GM23338 (cell line): ENCODE measurements at regions not wholly inside any gene's neighbourhood (a gene's known extent, or its start where the extent isn't known, plus 50 kb on each side); places are given as distances from the start of the nearest gene placed in this dataset.

Experiments
- ATAC-seq: fragments of 200-7000 bp; cut with Tn5 transposase; 3 replicates; pipeline ENCODE4 v1.9.1; 2020
- DNase-seq: peaks from one replicate; pipeline ENCODE4 v3.0.0-alpha.2; 2015; ENCODE audit warnings: low spot score
- H2AFZ ChIP-seq: fragments of 200-600 bp; sonication (generic); 2 replicates; pipeline ENCODE4 v1.8.0; 2016; ENCODE audit warnings: antibody characterized with exemption, mild to moderate bottlenecking, moderate library complexity
- H3F3A ChIP-seq: fragments of 200-600 bp; sonication (generic); replicated peaks from 2 replicates; pipeline ENCODE4 v1.8.0; 2017; ENCODE audit warnings: antibody characterized with exemption, mixed run types, low read depth
- H3K27ac ChIP-seq: fragments of 200-600 bp; sonication (generic); 2 replicates; pipeline ENCODE4 v1.6.1; 2016; ENCODE audit warnings: low read depth
- H3K27me3 ChIP-seq: fragments of 200-600 bp; sonication (generic); 2 replicates; pipeline ENCODE4 v1.8.0; 2016; ENCODE audit warnings: mild to moderate bottlenecking, mixed run types, moderate library complexity; ENCODE audit not compliant: insufficient read depth
- H3K36me3 ChIP-seq: fragments of 200-600 bp; sonication (generic); 2 replicates; pipeline ENCODE4 v1.8.0; 2016; ENCODE audit warnings: mild to moderate bottlenecking; ENCODE audit not compliant: insufficient read depth
- H3K4me1 ChIP-seq: fragments of 200-600 bp; sonication (generic); 2 replicates; pipeline ENCODE4 v1.8.0; 2016; ENCODE audit warnings: mild to moderate bottlenecking, moderate library complexity; ENCODE audit not compliant: insufficient read depth
- H3K4me2 ChIP-seq: fragments of 200-600 bp; sonication (generic); 2 replicates; pipeline ENCODE4 v1.7.1; 2017; ENCODE audit warnings: mixed run types
- H3K4me3 ChIP-seq: fragments of 200-600 bp; sonication (generic); 2 replicates; pipeline ENCODE4 v1.6.1; 2016; ENCODE audit warnings: mixed run types
- H3K79me2 ChIP-seq: fragments of 200-600 bp; sonication (generic); replicated peaks from 2 replicates; pipeline ENCODE4 v1.8.0; 2017; ENCODE audit warnings: mild to moderate bottlenecking; ENCODE audit not compliant: insufficient read depth
- H3K9me2 ChIP-seq: fragments of 200-600 bp; sonication (generic); 2 replicates; pipeline ENCODE4 v1.8.0; 2017; ENCODE audit not compliant: insufficient read depth
- H4K20me1 ChIP-seq: fragments of 200-600 bp; sonication (generic); replicated peaks from 2 replicates; pipeline ENCODE4 v1.8.0; 2017; ENCODE audit warnings: mild to moderate bottlenecking; ENCODE audit not compliant: insufficient read depth
- H3K27ac Mint-ChIP-seq: 2 replicates; pipeline ENCODE4 v1.8.0; 2020; ENCODE audit warnings: inconsistent platforms, mild to moderate bottlenecking, moderate library complexity, mixed read lengths
- H3K27me3 Mint-ChIP-seq: 3 replicates; pipeline ENCODE4 v1.8.0; 2022; ENCODE audit warnings: low read depth, mild to moderate bottlenecking, moderate library complexity, mixed read lengths, inconsistent platforms; ENCODE audit not compliant: insufficient read depth, poor library complexity
- H3K36me3 Mint-ChIP-seq: 3 replicates; pipeline ENCODE4 v1.8.0; 2021; ENCODE audit warnings: low read depth, mild to moderate bottlenecking, inconsistent platforms, moderate library complexity, mixed read lengths
- H3K4me1 Mint-ChIP-seq: 3 replicates; pipeline ENCODE4 v1.8.0; 2020; ENCODE audit warnings: mild to moderate bottlenecking, inconsistent platforms, mixed read lengths
- H3K4me3 Mint-ChIP-seq: 3 replicates; pipeline ENCODE4 v1.8.0; 2021; ENCODE audit warnings: moderate library complexity, mild to moderate bottlenecking, inconsistent platforms, mixed read lengths
- H3K9me3 Mint-ChIP-seq: 3 replicates; pipeline ENCODE4 v1.8.0; 2020; ENCODE audit warnings: moderate library complexity, mild to moderate bottlenecking, inconsistent platforms, mixed read lengths
- EZH2 ChIP-seq: fragments of 200-600 bp; sonication (generic); IDR thresholded peaks from one replicate; pipeline ENCODE4 v1.8.0; 2017; ENCODE audit warnings: antibody characterized with exemption, mild to moderate bottlenecking, low read depth; ENCODE audit not compliant: unreplicated experiment
- EZH2phosphoT487 ChIP-seq: fragments of 200-600 bp; sonication (generic); IDR thresholded peaks from one replicate; pipeline ENCODE4 v1.8.1; 2018; ENCODE audit warnings: antibody characterized with exemption; ENCODE audit not compliant: unreplicated experiment
- JUNB ChIP-seq: IDR thresholded peaks from one replicate; pipeline ENCODE4 v1.6.1; 2016; ENCODE audit warnings: antibody characterized with exemption; ENCODE audit not compliant: unreplicated experiment
- NANOG ChIP-seq: IDR thresholded peaks from 2 replicates; pipeline ENCODE4 v1.6.1; 2016; ENCODE audit warnings: antibody characterized with exemption, borderline replicate concordance
- POLR2AphosphoS5 ChIP-seq: IDR thresholded peaks from 2 replicates; pipeline ENCODE4 v1.6.1; 2016; ENCODE audit warnings: antibody characterized with exemption, low read depth
- STAT1 ChIP-seq: IDR thresholded peaks from one replicate; pipeline ENCODE4 v1.6.1; 2016; ENCODE audit warnings: antibody characterized with exemption; ENCODE audit not compliant: unreplicated experiment
- ZNF114 ChIP-seq: fragments of 250-450 bp; sonication (Bioruptor Pico); IDR thresholded peaks from 2 replicates; pipeline ENCODE4 v1.5.0; 2020; ENCODE audit warnings: mild to moderate bottlenecking, moderate library complexity
- TF ChIP-seq, protein P1 (sequence below): IDR thresholded peaks from one replicate; pipeline ENCODE4 v1.6.1; 2018; ENCODE audit warnings: antibody characterized with exemption; ENCODE audit not compliant: unreplicated experiment
- TF ChIP-seq, protein P2 (sequence below): fragments of 250-450 bp; sonication (Bioruptor Pico); IDR thresholded peaks from 2 replicates; pipeline ENCODE4 v1.5.0; 2020; ENCODE audit warnings: mild to moderate bottlenecking, moderate library complexity

DNA sequence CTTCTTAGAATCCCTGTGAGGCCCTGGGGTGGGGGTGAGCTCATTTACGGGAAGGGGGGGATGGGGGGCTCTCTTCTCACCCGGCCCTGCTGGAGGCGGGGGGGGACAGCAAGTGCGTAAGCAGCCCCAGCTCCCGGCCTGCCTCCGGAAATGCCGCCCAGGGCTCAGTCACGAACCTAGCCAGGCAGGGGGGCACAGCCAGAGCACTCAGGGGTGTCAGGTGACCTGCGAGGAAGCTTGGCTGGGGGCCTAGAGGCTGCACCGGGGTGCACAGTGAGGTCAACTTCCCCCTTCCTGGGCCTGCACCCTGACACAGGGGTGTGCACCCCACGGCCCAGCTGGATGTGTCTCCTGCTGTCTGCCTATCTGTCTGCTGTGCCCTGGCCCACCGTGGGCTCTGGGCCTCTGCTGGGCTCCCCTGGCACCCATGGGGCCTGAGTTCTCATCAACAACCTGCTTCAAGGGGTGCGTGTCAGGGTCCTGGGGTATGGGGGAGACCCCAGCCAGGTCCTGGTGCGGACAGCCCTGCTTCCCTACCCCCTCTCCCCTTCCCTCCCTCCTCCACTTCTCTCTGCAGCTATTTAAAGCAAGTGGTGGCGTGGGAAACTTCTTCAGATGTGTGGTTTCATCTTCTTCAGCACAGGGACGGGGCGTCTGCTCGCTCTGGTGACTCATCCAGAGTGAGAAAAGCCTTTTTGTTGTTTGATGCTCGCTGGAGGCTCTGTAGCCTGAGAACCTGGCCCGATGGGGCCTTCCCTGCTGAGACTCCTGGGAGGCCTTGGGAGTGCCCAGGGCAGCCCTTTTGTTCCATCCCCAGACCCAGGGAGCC lies 92.5 kb upstream of the RUNX3 start:
- no peak overlapping the region; the same call in 1 of the 2 replicates for H3K27ac Mint-ChIP-seq
- H3K4me3 ChIP-seq: no peak overlapping the region
- no peaks in the 10 kb centered on the region for H3K9me2 ChIP-seq
- no peak overlapping the region; the same call in 1 of the 2 replicates for H2AFZ ChIP-seq
- H3K79me2 ChIP-seq: no peaks in the 10 kb centered on the region
- H3K36me3 ChIP-seq: no peaks in the 10 kb centered on the region
- no peak for TF ChIP-seq JUNB
- TF ChIP-seq POLR2AphosphoS5: no peak
- TF ChIP-seq, protein P1, sequence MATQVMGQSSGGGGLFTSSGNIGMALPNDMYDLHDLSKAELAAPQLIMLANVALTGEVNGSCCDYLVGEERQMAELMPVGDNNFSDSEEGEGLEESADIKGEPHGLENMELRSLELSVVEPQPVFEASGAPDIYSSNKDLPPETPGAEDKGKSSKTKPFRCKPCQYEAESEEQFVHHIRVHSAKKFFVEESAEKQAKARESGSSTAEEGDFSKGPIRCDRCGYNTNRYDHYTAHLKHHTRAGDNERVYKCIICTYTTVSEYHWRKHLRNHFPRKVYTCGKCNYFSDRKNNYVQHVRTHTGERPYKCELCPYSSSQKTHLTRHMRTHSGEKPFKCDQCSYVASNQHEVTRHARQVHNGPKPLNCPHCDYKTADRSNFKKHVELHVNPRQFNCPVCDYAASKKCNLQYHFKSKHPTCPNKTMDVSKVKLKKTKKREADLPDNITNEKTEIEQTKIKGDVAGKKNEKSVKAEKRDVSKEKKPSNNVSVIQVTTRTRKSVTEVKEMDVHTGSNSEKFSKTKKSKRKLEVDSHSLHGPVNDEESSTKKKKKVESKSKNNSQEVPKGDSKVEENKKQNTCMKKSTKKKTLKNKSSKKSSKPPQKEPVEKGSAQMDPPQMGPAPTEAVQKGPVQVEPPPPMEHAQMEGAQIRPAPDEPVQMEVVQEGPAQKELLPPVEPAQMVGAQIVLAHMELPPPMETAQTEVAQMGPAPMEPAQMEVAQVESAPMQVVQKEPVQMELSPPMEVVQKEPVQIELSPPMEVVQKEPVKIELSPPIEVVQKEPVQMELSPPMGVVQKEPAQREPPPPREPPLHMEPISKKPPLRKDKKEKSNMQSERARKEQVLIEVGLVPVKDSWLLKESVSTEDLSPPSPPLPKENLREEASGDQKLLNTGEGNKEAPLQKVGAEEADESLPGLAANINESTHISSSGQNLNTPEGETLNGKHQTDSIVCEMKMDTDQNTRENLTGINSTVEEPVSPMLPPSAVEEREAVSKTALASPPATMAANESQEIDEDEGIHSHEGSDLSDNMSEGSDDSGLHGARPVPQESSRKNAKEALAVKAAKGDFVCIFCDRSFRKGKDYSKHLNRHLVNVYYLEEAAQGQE: no peak
- TF ChIP-seq STAT1: no peak
- no peak for TF ChIP-seq EZH2phosphoT487
- no peak for TF ChIP-seq NANOG
- TF ChIP-seq ZNF114 (CRISPR knock-in tag): no peak
- TF ChIP-seq, protein P2, sequence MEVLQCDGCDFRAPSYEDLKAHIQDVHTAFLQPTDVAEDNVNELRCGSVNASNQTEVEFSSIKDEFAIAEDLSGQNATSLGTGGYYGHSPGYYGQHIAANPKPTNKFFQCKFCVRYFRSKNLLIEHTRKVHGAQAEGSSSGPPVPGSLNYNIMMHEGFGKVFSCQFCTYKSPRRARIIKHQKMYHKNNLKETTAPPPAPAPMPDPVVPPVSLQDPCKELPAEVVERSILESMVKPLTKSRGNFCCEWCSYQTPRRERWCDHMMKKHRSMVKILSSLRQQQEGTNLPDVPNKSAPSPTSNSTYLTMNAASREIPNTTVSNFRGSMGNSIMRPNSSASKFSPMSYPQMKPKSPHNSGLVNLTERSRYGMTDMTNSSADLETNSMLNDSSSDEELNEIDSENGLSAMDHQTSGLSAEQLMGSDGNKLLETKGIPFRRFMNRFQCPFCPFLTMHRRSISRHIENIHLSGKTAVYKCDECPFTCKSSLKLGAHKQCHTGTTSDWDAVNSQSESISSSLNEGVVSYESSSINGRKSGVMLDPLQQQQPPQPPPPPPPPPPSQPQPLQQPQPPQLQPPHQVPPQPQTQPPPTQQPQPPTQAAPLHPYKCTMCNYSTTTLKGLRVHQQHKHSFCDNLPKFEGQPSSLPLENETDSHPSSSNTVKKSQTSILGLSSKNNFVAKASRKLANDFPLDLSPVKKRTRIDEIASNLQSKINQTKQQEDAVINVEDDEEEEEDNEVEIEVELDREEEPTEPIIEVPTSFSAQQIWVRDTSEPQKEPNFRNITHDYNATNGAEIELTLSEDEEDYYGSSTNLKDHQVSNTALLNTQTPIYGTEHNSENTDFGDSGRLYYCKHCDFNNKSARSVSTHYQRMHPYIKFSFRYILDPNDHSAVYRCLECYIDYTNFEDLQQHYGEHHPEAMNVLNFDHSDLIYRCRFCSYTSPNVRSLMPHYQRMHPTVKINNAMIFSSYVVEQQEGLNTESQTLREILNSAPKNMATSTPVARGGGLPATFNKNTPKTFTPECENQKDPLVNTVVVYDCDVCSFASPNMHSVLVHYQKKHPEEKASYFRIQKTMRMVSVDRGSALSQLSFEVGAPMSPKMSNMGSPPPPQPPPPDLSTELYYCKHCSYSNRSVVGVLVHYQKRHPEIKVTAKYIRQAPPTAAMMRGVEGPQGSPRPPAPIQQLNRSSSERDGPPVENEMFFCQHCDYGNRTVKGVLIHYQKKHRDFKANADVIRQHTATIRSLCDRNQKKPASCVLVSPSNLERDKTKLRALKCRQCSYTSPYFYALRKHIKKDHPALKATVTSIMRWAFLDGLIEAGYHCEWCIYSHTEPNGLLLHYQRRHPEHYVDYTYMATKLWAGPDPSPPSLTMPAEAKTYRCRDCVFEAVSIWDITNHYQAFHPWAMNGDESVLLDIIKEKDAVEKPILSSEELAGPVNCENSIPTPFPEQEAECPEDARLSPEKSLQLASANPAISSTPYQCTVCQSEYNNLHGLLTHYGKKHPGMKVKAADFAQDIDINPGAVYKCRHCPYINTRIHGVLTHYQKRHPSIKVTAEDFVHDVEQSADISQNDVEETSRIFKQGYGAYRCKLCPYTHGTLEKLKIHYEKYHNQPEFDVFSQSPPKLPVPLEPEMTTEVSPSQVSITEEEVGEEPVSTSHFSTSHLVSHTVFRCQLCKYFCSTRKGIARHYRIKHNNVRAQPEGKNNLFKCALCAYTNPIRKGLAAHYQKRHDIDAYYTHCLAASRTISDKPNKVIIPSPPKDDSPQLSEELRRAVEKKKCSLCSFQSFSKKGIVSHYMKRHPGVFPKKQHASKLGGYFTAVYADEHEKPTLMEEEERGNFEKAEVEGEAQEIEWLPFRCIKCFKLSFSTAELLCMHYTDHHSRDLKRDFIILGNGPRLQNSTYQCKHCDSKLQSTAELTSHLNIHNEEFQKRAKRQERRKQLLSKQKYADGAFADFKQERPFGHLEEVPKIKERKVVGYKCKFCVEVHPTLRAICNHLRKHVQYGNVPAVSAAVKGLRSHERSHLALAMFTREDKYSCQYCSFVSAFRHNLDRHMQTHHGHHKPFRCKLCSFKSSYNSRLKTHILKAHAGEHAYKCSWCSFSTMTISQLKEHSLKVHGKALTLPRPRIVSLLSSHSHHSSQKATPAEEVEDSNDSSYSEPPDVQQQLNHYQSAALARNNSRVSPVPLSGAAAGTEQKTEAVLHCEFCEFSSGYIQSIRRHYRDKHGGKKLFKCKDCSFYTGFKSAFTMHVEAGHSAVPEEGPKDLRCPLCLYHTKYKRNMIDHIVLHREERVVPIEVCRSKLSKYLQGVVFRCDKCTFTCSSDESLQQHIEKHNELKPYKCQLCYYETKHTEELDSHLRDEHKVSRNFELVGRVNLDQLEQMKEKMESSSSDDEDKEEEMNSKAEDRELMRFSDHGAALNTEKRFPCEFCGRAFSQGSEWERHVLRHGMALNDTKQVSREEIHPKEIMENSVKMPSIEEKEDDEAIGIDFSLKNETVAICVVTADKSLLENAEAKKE (CRISPR knock-in tag): no peak
- no peak for TF ChIP-seq EZH2
- H3K36me3 Mint-ChIP-seq: no peaks in the 10 kb centered on the region
- no peaks in the 10 kb centered on the region for H3K27me3 ChIP-seq
- H3F3A ChIP-seq: no peaks in the 10 kb centered on the region
- peaks cover 33% of the 10 kb centered on the region for H3K4me1 Mint-ChIP-seq
- DNase-seq: peak; percentile 52
- peaks cover 10% of the 10 kb centered on the region for H3K27me3 Mint-ChIP-seq
- no peaks in the 10 kb centered on the region; the same call in 2 of the 3 replicates for H3K9me3 Mint-ChIP-seq
- H3K27ac ChIP-seq: no peak overlapping the region
- peak; percentile 51 for ATAC-seq
- no peaks in the 10 kb centered on the region for H4K20me1 ChIP-seq
- H3K4me1 ChIP-seq: peaks cover 10% of the 10 kb centered on the region
- no peak overlapping the region for H3K4me3 Mint-ChIP-seq
- H3K4me2 ChIP-seq: no peak overlapping the region
